ENCODE measurements at regions not wholly inside any gene's neighbourhood (a gene's known extent, or its start where the extent isn't known, plus 50 kb on each side); places are given as distances from the start of the nearest gene placed in this dataset.

DNA sequence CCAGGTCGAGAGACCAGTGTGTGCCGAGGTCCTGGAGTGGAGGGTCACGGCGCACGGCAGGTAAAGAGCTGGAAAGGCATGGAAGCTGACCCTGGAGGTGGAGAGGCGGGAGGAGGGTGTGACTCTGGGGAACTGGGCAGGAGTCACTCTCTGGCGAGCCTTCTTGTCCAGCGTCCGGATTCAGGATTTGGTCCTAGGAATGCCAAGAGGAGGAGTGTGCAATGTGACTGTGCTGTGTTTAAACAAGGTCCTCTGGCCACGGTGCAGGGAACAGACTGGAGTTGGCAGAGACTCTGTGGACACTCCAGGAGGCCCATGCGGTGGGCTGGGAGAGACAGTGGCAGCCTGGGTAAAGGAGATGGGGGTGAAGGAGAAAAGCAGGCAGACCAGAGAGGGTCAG, 64.2 kb upstream of the CASZ1 start:
- in situ Hi-C loops (cut with MboI; ENCODE audit: low sequenced_read_pairs in 4 of 4) (loop anchor here in 1 of 4 donors (5.0 kb wide), 1 partner anchor 353 kb away; no protein-coding TSS in a partner anchor), intact Hi-C loops (cut with DNase I; ENCODE audit: low total_unique reads) (loop anchor here (1.0 to 5.0 kb wide), 3 partner anchors 64 to 248 kb away; partner anchors contain the start of gene CASZ1)
- peak; percentile 25 to 28 for ATAC-seq
- Histone ChIP-seq H3K4me3 (no peak overlapping the region), H3K27me3 (no peaks in the 10 kb centered on the region), H3K9me3 (no peaks in the 10 kb centered on the region), H3K36me3 (no peaks in the 10 kb centered on the region), H3K27ac (peak overlapping the region; percentile 81 to 94 (median 92)), H3K4me1 (peaks cover 67 to 77% of the 10 kb centered on the region in 2 donors)
- DNase-seq = peak; percentile 56 to 81
- TF ChIP-seq CTCF (IDR thresholded peaks at IDR 0.05 in 4 of 5, conservative IDR thresholded peaks at IDR 0.05 in 1 of 5) (no peak), POLR2A (IDR thresholded peaks at IDR 0.05) (no peak)

DNA sequence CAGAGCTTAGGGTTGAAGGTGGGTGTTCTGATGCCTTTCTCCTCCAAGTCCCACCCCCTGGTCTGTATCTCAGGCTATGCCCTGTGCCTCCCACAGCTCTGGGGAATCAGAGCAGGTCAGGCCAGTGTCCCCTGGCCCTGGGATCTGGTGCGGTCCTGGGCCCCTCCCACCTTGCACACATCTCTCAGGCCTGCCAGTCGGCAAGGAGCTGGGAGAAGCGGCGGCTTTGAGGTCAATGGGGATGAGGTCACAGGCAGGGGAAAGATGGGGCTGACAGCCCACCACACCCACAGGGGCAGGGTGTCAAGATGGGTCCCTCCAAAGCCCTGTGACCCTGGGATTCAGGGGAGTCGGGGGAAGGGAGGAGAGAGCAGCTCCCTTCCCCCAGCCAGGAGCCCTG, 65.4 kb upstream of the CASZ1 start:
- peak overlapping the region; percentile 81 to 94 (median 92) for H3K27ac ChIP-seq
- no peaks in the 10 kb centered on the region for H3K36me3 ChIP-seq
- intact Hi-C loops (cut with DNase I; ENCODE audit: low total_unique reads) (loop anchor here (1.0 to 5.0 kb wide), 4 partner anchors 66 to 250 kb away; partner anchors contain the start of gene CASZ1), in situ Hi-C loops (cut with MboI; ENCODE audit: low sequenced_read_pairs in 4 of 4) (loop anchor here in 1 of 4 donors (5.0 kb wide), 1 partner anchor 355 kb away; no protein-coding TSS in a partner anchor)
- no peaks in the 10 kb centered on the region for H3K27me3 ChIP-seq
- H3K4me1 ChIP-seq = peaks cover 63 to 73% of the 10 kb centered on the region in 2 donors
- no peak overlapping the region for H3K4me3 ChIP-seq
- DNase-seq = peak in 1 of 2 donors; percentile 27
- no peak for ATAC-seq
- TF ChIP-seq CTCF (IDR thresholded peaks at IDR 0.05 in 4 of 5, conservative IDR thresholded peaks at IDR 0.05 in 1 of 5) = no peak
- no peak for TF ChIP-seq POLR2A (IDR thresholded peaks at IDR 0.05)
- no peaks in the 10 kb centered on the region for H3K9me3 ChIP-seq

- H3K4me3 ChIP-seq = peak overlapping the region in 2 of 4 donors; percentile 7 to 15
- peaks cover 0 to 3% (median 0%) of the 10 kb centered on the region in 3 donors for H3K27me3 ChIP-seq
- ATAC-seq (peak; percentile 67 to 78), DNase-seq (peak; percentile 51 to 57)
- intact Hi-C loops (cut with DNase I; ENCODE audit: low total_unique reads) (loop anchor here (2.0 to 5.0 kb wide), 3 partner anchors 171 to 251 kb away; no protein-coding TSS in a partner anchor), in situ Hi-C loops (cut with MboI; ENCODE audit: low sequenced_read_pairs in 4 of 4) (loop anchor here in 1 of 4 donors (5.0 kb wide), 1 partner anchor 356 kb away; no protein-coding TSS in a partner anchor)
- peaks cover 56 to 68% of the 10 kb centered on the region in 2 donors for H3K4me1 ChIP-seq
- TF ChIP-seq POLR2A (IDR thresholded peaks at IDR 0.05) (peak in 1 of 2 donors; percentile 6), CTCF (IDR thresholded peaks at IDR 0.05 in 4 of 5, conservative IDR thresholded peaks at IDR 0.05 in 1 of 5) (no peak)
- no peaks in the 10 kb centered on the region for H3K9me3 ChIP-seq
- H3K27ac ChIP-seq = peak overlapping the region; percentile 81 to 94 (median 92)
- no peaks in the 10 kb centered on the region for H3K36me3 ChIP-seq
These were observed 66.4 kb upstream of the CASZ1 start for GRCh38 chr1:10862743-10863335.

- ATAC-seq = no peak
- H3K9me3 ChIP-seq = no peaks in the 10 kb centered on the region
- intact Hi-C loops (cut with DNase I; ENCODE audit: low total_unique reads) = loop anchor here (2.0 to 5.0 kb wide), 3 partner anchors 172 to 252 kb away; no protein-coding TSS in a partner anchor
- H3K36me3 ChIP-seq = no peaks in the 10 kb centered on the region
- no peak for DNase-seq
- no peak for TF ChIP-seq POLR2A (IDR thresholded peaks at IDR 0.05)
- TF ChIP-seq CTCF (IDR thresholded peaks at IDR 0.05 in 4 of 5, conservative IDR thresholded peaks at IDR 0.05 in 1 of 5) = no peak
- no peak overlapping the region for H3K4me3 ChIP-seq
- H3K27me3 ChIP-seq = peaks cover 0 to 3% (median 2%) of the 10 kb centered on the region in 3 donors
- H3K4me1 ChIP-seq = peaks cover 48 to 57% of the 10 kb centered on the region in 2 donors
- peak overlapping the region in 2 of 4 donors; percentile 91 to 92 for H3K27ac ChIP-seq
- in situ Hi-C loops (cut with MboI; ENCODE audit: low sequenced_read_pairs in 4 of 4) = loop anchor here in 1 of 4 donors (5.0 kb wide), 1 partner anchor 357 kb away; no protein-coding TSS in a partner anchor
These were observed 67.4 kb upstream of the CASZ1 start for GRCh38 chr1:10863886-10864285.

Measured in gastrocnemius medialis (tissue), 4 donors.